Upper lobe of right lung (tissue), 1 donor: ENCODE measurements at regions not wholly inside any gene's neighbourhood (a gene's known extent, or its start where the extent isn't known, plus 50 kb on each side); places are given as distances from the start of the nearest gene placed in this dataset.

Experiments used
- ATAC-seq: fragments of 200-7000 bp; cut with Tn5 transposase; one replicate; pipeline ENCODE4 v1.9.1; 2020; ENCODE audit warnings: mild to moderate bottlenecking, moderate library complexity
- DNase-seq: peaks from one replicate; pipeline ENCODE4 v3.0.0-alpha.2; 2020
- H3K27ac ChIP-seq: fragments of 200-600 bp; one replicate; pipeline ENCODE4 v1.8.0; 2022
- H3K27me3 ChIP-seq: fragments of 200-600 bp; one replicate; pipeline ENCODE4 v1.8.0; 2022; ENCODE audit warnings: mild to moderate bottlenecking
- H3K36me3 ChIP-seq: fragments of 200-600 bp; one replicate; pipeline ENCODE4 v1.8.0; 2022
- H3K4me1 ChIP-seq: fragments of 200-600 bp; one replicate; pipeline ENCODE4 v1.8.0; 2022
- H3K4me3 ChIP-seq: fragments of 200-600 bp; one replicate; pipeline ENCODE4 v1.8.0; 2022; ENCODE audit warnings: mild to moderate bottlenecking
- H3K9me3 ChIP-seq: fragments of 200-600 bp; one replicate; pipeline ENCODE4 v1.8.0; 2022
- intact Hi-C: fragments of 100-400 bp; cut with DNase I; formaldehyde crosslinking; loops from one replicate; pipeline ENCODE4 v1.11.0; 2022
- TF ChIP-seq, protein P1 (sequence below): fragments of 200-600 bp; IDR thresholded peaks from one replicate; pipeline ENCODE4 v1.8.0; 2022; ENCODE audit warnings: antibody characterized with exemption
- donor health status: DM: no; HTN: yes; CAD: no; lungs with severe emphysema.

DNA sequence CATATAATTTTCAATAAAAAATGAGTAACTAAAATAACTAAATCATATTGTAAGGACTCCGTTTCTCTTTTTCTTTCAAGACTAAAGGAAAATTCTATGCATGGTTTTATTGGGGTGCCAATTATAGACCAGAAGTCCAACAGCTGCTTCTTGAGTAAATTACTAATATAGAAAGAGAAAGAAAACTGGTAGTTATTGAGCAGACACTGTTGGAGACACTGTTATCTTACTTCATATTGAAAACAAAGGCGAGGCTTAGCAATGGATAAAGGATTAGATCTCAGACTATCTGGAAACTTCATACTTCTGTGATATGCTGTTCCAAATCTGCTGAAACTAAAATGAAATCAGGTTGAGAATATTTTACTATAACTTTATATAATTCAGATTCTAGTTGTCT, 169.6 kb upstream of the EYS start:
- no peak for ATAC-seq
- H3K27ac ChIP-seq = no peak overlapping the region
- intact Hi-C loops = no loop called here
- H3K4me1 ChIP-seq = no peaks in the 10 kb centered on the region
- H3K27me3 ChIP-seq = no peaks in the 10 kb centered on the region
- no peak overlapping the region for H3K4me3 ChIP-seq
- no peaks in the 10 kb centered on the region for H3K9me3 ChIP-seq
- TF ChIP-seq, protein P1, sequence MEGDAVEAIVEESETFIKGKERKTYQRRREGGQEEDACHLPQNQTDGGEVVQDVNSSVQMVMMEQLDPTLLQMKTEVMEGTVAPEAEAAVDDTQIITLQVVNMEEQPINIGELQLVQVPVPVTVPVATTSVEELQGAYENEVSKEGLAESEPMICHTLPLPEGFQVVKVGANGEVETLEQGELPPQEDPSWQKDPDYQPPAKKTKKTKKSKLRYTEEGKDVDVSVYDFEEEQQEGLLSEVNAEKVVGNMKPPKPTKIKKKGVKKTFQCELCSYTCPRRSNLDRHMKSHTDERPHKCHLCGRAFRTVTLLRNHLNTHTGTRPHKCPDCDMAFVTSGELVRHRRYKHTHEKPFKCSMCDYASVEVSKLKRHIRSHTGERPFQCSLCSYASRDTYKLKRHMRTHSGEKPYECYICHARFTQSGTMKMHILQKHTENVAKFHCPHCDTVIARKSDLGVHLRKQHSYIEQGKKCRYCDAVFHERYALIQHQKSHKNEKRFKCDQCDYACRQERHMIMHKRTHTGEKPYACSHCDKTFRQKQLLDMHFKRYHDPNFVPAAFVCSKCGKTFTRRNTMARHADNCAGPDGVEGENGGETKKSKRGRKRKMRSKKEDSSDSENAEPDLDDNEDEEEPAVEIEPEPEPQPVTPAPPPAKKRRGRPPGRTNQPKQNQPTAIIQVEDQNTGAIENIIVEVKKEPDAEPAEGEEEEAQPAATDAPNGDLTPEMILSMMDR = no peak
- DNase-seq = no peak
- H3K36me3 ChIP-seq = no peaks in the 10 kb centered on the region

DNA sequence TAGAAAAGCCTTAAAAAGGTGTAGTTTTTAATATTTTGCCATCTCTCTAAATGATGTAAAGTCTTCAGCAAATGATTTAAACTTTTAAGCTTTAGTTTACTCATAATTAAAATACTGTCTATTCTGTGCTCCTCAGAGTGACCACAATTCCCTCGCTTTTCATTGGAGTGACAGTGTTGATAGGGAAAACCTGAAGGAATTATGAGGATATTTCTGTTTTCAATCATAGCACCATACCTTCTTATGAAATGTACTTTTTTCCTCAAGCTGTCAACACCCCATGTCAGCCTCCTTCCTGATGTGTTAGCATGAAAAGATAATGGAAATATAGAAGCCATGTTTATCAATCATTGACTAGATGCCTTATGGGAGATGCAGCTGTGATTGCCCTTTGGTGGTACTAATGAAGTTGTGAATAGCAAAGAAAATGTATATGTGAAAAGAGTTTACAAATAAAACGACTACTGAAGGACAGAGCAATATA, 145.4 kb upstream of the EYS start:
- no peaks in the 10 kb centered on the region for H3K36me3 ChIP-seq
- no peak overlapping the region for H3K27ac ChIP-seq
- TF ChIP-seq, protein P1 = no peak
- no peaks in the 10 kb centered on the region for H3K4me1 ChIP-seq
- H3K9me3 ChIP-seq = no peaks in the 10 kb centered on the region
- intact Hi-C loops = no loop called here
- no peak for ATAC-seq
- no peak for DNase-seq
- no peak overlapping the region for H3K4me3 ChIP-seq
- no peaks in the 10 kb centered on the region for H3K27me3 ChIP-seq

DNA sequence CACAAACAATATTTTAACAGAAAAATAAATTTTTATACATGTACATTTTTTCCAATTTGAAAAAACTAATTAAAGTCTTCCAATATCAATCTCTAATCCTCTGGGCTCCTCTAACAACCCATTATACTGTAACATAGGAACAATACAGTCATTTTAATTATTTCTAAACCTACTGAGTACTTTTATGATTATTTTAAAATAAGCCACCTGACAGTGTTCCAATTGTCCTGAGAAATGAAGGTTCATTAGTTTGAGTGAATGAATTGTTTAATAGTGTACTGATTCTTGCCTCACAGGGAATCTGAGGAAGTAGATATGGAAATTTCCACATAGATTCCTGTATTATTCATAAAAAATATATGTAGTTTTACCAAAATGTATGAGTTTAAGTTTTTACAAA, 123.1 kb upstream of the EYS start:
- H3K4me1 ChIP-seq = no peaks in the 10 kb centered on the region
- H3K4me3 ChIP-seq = no peak overlapping the region
- H3K27me3 ChIP-seq = no peaks in the 10 kb centered on the region
- intact Hi-C loops = no loop called here
- DNase-seq = no peak
- no peak overlapping the region for H3K27ac ChIP-seq
- TF ChIP-seq, protein P1 = no peak
- H3K9me3 ChIP-seq = no peaks in the 10 kb centered on the region
- ATAC-seq = no peak
- no peaks in the 10 kb centered on the region for H3K36me3 ChIP-seq

DNA sequence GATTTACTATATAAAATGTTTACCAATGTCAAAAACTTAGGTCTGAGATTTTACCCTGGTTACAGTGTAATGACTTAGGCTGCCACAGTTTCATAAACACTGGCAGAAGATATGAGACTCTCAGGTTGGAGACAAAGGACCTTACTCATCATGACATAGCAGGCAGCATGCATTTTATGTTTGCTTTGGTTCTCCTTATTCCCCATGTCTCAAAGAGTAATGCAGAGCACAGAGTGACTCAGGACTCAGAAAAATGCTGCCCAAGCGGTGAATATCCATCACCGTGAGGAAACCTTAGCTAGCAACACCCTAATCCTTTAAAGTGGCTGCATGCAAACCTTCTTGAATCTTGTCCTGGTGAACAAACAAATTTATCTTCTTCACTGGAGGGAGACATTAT, 112.1 kb upstream of the EYS start:
- Histone ChIP-seq H3K4me3 (no peak overlapping the region), H3K9me3 (no peaks in the 10 kb centered on the region), H3K27me3 (no peaks in the 10 kb centered on the region), H3K4me1 (no peaks in the 10 kb centered on the region), H3K27ac (no peak overlapping the region), H3K36me3 (no peaks in the 10 kb centered on the region)
- TF ChIP-seq, protein P1 = no peak
- intact Hi-C loops = no loop called here
- ATAC-seq = no peak
- no peak for DNase-seq

DNA sequence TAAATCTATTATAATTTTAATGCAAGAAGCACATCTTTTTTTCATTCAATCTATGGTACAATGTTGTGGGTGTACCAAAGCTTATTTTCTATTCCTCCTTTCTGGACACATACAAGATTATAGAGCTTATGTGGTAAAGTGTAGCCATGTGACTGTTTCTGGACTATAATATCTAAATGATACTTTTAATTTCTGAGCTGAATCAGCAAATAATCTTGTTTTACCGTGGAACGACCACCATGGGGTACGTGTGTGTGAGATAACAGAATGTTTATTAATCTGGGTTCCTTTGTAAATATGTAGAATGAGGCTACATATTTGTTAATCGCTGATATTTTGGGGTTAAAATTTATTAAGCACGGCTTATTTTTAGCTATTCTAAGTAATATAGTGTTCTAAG, 111.5 kb upstream of the EYS start:
- H3K27me3 ChIP-seq = no peaks in the 10 kb centered on the region
- H3K4me3 ChIP-seq = no peak overlapping the region
- H3K27ac ChIP-seq = no peak overlapping the region
- intact Hi-C loops = no loop called here
- ATAC-seq (no peak), DNase-seq (no peak)
- no peaks in the 10 kb centered on the region for H3K4me1 ChIP-seq
- no peaks in the 10 kb centered on the region for H3K36me3 ChIP-seq
- no peaks in the 10 kb centered on the region for H3K9me3 ChIP-seq
- TF ChIP-seq, protein P1 = no peak

DNA sequence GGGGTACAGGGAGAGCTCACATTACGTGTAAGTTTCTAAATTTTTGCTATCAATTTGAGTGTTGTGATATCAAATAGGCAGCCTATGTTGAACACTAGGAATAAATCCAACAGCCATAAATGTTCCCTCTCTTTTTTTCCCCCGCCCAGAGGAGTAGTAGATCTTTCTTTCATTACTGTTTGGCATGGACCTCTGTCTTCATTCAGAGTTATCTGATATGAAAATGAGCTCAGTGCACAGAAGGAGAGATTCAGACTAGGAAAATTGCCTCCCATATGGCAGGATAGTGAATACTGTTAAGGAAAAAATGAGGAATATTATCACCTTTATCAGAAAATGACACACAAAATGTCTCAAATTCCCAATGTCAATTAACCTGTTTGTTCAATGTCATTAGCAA, 110.0 kb upstream of the EYS start:
- Histone ChIP-seq H3K4me3 (no peak overlapping the region), H3K9me3 (no peaks in the 10 kb centered on the region), H3K36me3 (no peaks in the 10 kb centered on the region), H3K4me1 (no peaks in the 10 kb centered on the region), H3K27ac (no peak overlapping the region), H3K27me3 (no peaks in the 10 kb centered on the region)
- DNase-seq (no peak), ATAC-seq (no peak)
- intact Hi-C loops = no loop called here
- TF ChIP-seq, protein P1 = no peak
